Muscle layer of colon (tissue), 2 donors: ENCODE measurements at regions not wholly inside any gene's neighbourhood (a gene's known extent, or its start where the extent isn't known, plus 50 kb on each side); places are given as distances from the start of the nearest gene placed in this dataset.
"Not testable (repeated sequence)": the region's sequence is repeated elsewhere in the genome, so short reads cannot be mapped to it uniquely, and the experiment has no call there.

Experiments used
- H3K27ac ChIP-seq: one replicate; pipeline ENCODE4 v1.7.0; 2013; ENCODE audit warnings: low read depth, mild to moderate bottlenecking, low read length, moderate library complexity
- H3K27me3 ChIP-seq, 2 donors: one replicate each; pipeline ENCODE4 v1.7.0; 2013; ENCODE audit warnings: low read length in 2 of 2, mild to moderate bottlenecking in 2 of 2; ENCODE audit not compliant: insufficient read depth in 2 of 2, control insufficient read depth in 1 of 2
- H3K36me3 ChIP-seq: one replicate; pipeline ENCODE4 v1.7.0; 2013; ENCODE audit warnings: mild to moderate bottlenecking, low read length; ENCODE audit not compliant: insufficient read depth
- H3K4me1 ChIP-seq: one replicate; pipeline ENCODE4 v1.7.0; 2013; ENCODE audit warnings: mild to moderate bottlenecking, low read length; ENCODE audit not compliant: insufficient read depth
- H3K4me3 ChIP-seq, 2 donors: one replicate each; pipeline ENCODE4 v1.7.0; 2013; ENCODE audit warnings: low read length in 2 of 2, low read depth in 1 of 2, mild to moderate bottlenecking in 1 of 2, moderate library complexity in 1 of 2
- H3K9ac ChIP-seq: one replicate; pipeline ENCODE4 v1.7.0; 2013; ENCODE audit warnings: low read length
- H3K9me3 ChIP-seq: one replicate; pipeline ENCODE4 v1.7.0; 2013; ENCODE audit warnings: mild to moderate bottlenecking, low read length
- donor health status: abdominal sarcoma.
- donor health status: Adenocarcinoma of cecum.

DNA sequence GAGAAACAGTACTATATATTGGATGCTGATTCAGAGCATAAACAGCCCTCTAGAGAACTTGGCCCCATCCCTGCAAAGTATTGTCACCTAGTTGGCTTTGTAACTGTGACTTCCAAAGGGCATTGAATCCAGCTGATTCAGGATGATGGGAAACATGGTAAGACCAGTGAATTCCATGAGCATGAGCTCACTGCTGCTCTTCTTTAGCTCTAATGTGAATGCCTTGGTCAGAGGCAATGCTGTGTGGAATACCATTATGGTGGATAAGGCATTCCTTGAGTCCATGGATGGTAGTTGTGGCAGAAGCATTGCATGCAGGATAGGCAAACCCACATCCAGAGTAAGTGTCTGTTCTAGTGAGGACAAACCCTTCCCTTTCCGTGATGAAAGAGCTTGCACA is 365.6 kb upstream of the EDA2R start:
- no peaks in the 10 kb centered on the region for H3K4me1 ChIP-seq

DNA sequence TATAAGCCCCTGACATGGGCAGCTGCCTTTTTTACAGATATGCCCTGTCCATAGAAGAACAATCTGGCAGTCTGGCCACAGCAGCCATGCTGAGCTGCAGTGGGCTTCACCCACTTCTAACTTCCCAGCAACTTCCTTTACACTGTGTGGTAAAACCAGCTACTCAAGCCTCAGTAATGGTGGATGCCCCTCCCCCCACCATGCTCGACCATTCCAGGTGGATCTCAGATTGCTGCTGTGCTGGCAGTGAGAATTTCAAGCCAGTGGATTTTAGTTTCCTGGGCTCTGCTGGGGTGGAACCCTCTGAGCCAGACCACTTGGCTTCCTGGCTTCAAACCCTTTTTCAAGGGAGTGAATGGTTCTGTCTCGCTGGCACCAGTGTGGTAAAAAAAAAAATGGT is 355.9 kb upstream of the EDA2R start:
- Histone ChIP-seq H3K27me3 (no peaks in the 10 kb centered on the region), H3K4me3 (no peak overlapping the region), H3K4me1 (no peaks in the 10 kb centered on the region), H3K36me3 (no peaks in the 10 kb centered on the region), H3K9me3 (no peaks in the 10 kb centered on the region), H3K9ac (no peak overlapping the region), H3K27ac (no peak overlapping the region)

More for the DNA sequence above, 365.6 kb upstream of the EDA2R start:
- no peak overlapping the region for H3K27ac ChIP-seq
- no peaks in the 10 kb centered on the region for H3K27me3 ChIP-seq
- no peak overlapping the region for H3K4me3 ChIP-seq
- no peaks in the 10 kb centered on the region for H3K36me3 ChIP-seq
- H3K9me3 ChIP-seq: peaks cover 6% of the 10 kb centered on the region
- no peak overlapping the region for H3K9ac ChIP-seq

DNA sequence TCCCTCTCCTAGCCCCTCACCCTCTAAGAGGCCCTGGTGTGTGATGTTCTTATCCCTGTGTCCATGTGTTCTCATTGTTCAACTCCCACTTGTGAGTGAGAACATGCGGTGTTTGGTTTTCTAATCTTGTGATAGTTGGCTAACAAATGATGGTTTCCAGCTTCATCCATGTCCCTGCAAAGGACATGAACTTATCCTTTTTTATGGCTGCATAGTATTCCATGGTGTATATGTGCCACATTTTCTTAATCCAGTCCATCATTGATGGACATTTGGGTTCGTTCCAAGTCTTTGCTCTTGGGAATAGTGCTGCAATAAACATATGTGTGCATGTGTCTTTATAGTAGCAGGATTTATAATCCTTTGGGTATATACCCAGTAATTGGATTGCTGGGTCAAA is 353.2 kb upstream of the EDA2R start:
- H3K4me3 ChIP-seq, H3K9me3 ChIP-seq, H3K36me3 ChIP-seq, H3K27ac ChIP-seq, H3K9ac ChIP-seq, H3K4me1 ChIP-seq, H3K27me3 ChIP-seq: not testable (repeated sequence)

DNA sequence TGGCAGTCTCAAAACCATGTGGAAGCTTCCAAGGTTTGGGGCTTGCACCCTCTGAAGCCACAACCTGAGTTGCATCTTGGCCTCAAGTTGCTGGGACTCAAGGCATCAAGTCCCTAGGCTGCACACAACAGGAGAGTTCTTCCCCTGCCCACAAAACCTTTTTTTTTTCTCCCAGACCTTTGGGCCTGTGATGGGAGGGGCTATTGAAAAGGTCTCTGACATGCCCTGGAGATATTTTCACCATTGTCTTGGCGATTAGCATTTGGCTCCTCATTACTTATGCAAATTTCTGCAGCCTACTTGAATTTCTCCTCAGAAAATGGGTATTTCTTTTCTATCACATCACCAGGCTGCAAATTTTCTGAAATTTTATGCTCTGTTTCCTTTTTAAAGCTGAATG is 349.5 kb upstream of the EDA2R start:
- Histone ChIP-seq H3K9ac (no peak overlapping the region), H3K36me3 (no peaks in the 10 kb centered on the region)

DNA sequence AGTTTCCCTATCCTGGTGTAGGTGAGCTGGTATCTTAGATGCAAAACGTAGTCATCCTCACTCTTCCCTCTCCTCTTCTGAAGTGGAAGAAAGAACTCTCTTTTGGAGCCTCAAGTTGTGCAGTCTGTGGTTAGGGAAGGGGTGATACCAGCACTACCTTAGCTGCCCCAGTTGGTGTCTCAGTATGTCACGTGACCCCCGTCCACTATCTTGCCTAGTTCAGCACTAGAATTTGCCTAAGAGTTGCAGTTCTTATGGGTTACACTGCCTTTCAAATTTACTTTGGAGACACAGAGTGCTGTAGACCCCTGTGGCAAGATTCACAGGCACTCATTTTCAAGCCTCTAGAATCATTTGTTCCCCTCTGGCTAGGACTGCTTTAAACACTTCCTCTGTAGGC is 322.8 kb upstream of the EDA2R start:
- Histone ChIP-seq H3K9me3 (no peaks in the 10 kb centered on the region), H3K9ac (no peak overlapping the region), H3K27ac (no peak overlapping the region), H3K27me3 (no peaks in the 10 kb centered on the region), H3K36me3 (no peaks in the 10 kb centered on the region), H3K4me3 (no peak overlapping the region), H3K4me1 (no peaks in the 10 kb centered on the region)

More for the DNA sequence above, 349.5 kb upstream of the EDA2R start:
- Histone ChIP-seq H3K4me1 (no peaks in the 10 kb centered on the region), H3K4me3 (no peak overlapping the region), H3K27ac (no peak overlapping the region), H3K9me3 (no peaks in the 10 kb centered on the region), H3K27me3 (no peaks in the 10 kb centered on the region)

DNA sequence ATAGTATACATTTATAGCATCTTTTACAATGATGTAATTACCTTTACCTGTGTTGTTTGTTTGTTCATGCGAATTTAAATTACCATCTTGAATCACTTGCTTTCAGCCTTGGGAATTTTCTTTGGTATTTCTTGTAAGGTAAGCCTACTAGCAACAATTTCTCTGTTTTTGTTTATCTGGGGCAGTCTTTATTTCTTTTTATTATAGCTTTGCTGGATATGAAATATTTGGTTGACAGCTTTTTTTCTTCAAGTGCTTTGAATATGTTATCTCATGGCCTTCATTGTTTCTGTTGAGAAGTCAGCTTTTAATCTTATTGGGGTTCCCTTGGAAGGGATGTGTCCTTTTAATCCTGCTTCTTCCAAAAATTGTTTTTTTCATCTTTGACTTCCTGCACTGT is 292.8 kb upstream of the EDA2R start:
- no peaks in the 10 kb centered on the region for H3K4me1 ChIP-seq
- H3K27me3 ChIP-seq: no peaks in the 10 kb centered on the region
- no peaks in the 10 kb centered on the region for H3K9me3 ChIP-seq
- no peak overlapping the region for H3K27ac ChIP-seq
- no peaks in the 10 kb centered on the region for H3K36me3 ChIP-seq
- no peak overlapping the region for H3K4me3 ChIP-seq
- no peak overlapping the region for H3K9ac ChIP-seq

DNA sequence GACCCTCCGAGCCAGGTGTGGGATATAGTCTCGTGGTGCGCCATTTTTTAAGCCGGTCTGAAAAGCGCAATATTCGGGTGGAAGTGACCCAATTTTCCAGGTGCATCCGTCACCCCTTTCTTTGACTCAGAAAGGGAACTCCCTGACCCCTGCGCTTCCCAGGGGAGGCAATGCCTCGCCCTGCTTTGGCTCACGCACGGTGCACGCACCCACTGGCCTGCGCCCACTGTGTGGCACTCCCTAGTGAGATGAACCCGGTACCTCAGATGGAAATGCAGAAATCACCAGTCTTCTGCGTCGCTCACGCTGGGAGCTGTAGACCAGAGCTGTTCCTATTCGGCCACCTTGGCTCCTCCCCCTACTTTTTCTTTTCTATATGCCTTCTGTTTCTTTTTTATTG is 291.6 kb upstream of the EDA2R start:
- not testable (repeated sequence) for H3K9me3 ChIP-seq, H3K36me3 ChIP-seq, H3K4me3 ChIP-seq, H3K9ac ChIP-seq, H3K27me3 ChIP-seq, H3K4me1 ChIP-seq, H3K27ac ChIP-seq

DNA sequence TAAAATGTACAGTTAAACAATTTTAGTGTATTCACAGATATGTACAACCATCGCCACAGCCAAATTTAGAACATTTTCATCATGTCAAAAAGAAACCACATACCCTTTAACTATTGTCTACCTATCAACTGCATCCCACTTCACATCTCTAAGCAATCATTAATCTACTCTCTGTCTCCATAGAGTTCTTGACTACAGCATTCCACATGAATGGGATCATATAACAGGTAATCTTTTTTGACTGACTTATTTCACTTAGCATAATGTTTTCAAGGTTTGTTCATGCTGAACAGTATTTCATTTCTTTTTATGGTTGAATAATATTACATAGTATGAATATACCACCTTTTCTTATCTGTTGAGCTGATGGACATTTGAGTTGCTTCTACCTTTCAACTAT is 281.4 kb upstream of the EDA2R start:
- Histone ChIP-seq H3K9me3 (no peaks in the 10 kb centered on the region), H3K4me1 (no peaks in the 10 kb centered on the region), H3K27me3 (no peaks in the 10 kb centered on the region), H3K4me3 (no peak overlapping the region), H3K36me3 (no peaks in the 10 kb centered on the region), H3K9ac (no peak overlapping the region), H3K27ac (no peak overlapping the region)

DNA sequence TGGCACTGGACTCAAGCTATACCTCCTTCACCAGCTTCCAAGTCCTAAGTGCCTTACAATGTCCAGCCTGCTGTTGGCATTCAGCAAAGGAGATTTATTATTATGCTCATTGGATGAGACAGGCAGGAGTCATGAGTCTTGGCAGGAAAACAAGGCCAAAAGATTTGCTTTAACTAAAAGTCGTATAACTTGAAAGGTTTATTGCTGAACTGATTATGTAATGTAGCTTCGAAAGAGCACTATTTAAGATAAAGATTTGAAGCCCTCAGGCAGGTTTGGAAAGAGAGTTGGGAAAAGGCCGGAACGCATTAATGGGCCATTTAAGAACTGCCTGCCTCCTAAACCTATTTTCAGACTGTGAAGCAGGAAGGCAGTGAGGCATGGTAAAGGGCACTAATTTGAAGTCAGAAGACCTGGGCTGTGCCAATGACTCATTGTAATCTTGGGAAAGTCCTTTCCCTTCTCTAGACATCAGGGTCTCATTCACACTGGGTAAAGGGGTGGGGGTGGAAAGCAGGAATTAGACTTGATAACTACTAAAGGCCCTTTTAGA is 280.5 kb upstream of the EDA2R start:
- no peak overlapping the region for H3K4me3 ChIP-seq
- H3K36me3 ChIP-seq: no peaks in the 10 kb centered on the region
- H3K4me1 ChIP-seq: no peaks in the 10 kb centered on the region
- no peaks in the 10 kb centered on the region for H3K27me3 ChIP-seq
- H3K9ac ChIP-seq: no peak overlapping the region
- H3K9me3 ChIP-seq: no peaks in the 10 kb centered on the region
- H3K27ac ChIP-seq: no peak overlapping the region

DNA sequence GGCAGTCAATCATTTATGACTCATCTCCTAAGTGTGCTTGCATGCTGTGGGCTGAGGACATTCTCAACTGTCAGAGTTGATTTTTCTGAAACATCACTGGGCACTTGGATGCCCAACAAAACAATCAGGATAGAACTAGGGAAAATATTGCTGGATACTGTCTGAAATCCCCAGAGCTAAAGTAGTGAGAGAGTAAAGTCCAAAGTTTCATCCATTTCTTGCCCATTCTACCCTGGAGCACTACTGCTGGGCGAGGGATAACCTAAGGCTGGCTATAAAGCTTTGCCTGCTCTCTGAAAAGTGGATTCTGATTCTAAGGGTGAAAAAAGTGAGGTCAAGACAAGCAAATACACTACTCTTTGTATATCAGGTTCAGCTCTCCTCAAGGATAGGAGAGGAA is 279.6 kb upstream of the EDA2R start:
- no peaks in the 10 kb centered on the region for H3K4me1 ChIP-seq
- H3K27me3 ChIP-seq: no peaks in the 10 kb centered on the region
- no peak overlapping the region for H3K9ac ChIP-seq
- no peak overlapping the region for H3K27ac ChIP-seq
- H3K36me3 ChIP-seq: no peaks in the 10 kb centered on the region
- H3K4me3 ChIP-seq: no peak overlapping the region
- H3K9me3 ChIP-seq: no peaks in the 10 kb centered on the region

DNA sequence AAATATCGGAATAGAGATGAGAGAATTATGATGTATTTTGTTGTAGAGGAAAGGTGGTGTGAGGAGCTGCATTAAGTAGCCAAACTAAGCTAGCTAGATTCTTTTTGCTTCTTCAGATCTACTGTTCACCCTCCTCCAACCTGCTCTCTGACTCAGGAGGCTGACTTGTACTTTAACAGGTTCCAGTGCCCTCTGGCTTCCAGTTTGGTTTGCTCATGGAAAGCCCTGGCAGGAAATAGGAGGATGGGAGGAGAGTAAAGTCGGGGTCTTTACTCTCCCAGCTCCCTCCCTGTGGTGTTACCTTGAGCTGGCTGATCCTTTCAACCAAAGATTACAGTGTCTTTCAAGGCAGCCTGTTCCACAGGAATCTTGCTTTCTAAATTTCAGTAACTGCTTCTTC is 277.0 kb upstream of the EDA2R start:
- no peaks in the 10 kb centered on the region for H3K4me1 ChIP-seq
- no peaks in the 10 kb centered on the region for H3K9me3 ChIP-seq
- H3K36me3 ChIP-seq: no peaks in the 10 kb centered on the region
- no peak overlapping the region for H3K4me3 ChIP-seq
- peaks cover 0 to 4% of the 10 kb centered on the region in 2 donors for H3K27me3 ChIP-seq
- no peak overlapping the region for H3K9ac ChIP-seq
- no peak overlapping the region for H3K27ac ChIP-seq

DNA sequence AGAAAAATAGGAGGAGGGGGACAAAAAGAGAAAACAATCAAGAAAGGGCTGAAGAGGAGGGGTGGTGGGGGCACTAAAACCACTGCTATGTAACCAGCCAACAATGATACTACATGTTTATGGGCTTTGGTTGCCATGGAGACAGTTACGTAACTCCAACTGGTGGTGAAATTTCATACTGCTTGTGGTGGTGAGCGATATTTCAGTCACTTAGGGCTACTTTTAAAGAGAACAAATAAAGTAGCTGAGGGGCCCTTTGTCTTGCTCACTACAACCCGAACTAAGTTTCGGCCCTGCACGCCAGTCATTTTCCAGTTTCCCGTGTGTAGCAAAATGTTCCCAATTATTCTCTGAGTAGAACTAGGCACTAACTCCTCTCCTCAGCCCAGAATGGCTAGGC is 275.2 kb upstream of the EDA2R start:
- Histone ChIP-seq H3K27me3 (peaks cover 0 to 4% of the 10 kb centered on the region in 2 donors), H3K27ac (no peak overlapping the region), H3K36me3 (no peaks in the 10 kb centered on the region), H3K9ac (no peak overlapping the region), H3K9me3 (no peaks in the 10 kb centered on the region), H3K4me3 (no peak overlapping the region), H3K4me1 (no peaks in the 10 kb centered on the region)
